PC-3 (cell line): ENCODE measurements at regions not wholly inside any gene's neighbourhood (a gene's known extent, or its start where the extent isn't known, plus 50 kb on each side); places are given as distances from the start of the nearest gene placed in this dataset.
"Not testable (repeated sequence)": the region's sequence is repeated elsewhere in the genome, so short reads cannot be mapped to it uniquely, and the experiment has no call there.

ENCODE experiments used
- EZH2 ChIP-seq: fragments of 300-600 bp; sonication (generic); IDR thresholded peaks from one replicate; pipeline ENCODE4 v1.6.1; 2017; ENCODE audit warnings: antibody characterized with exemption, mild to moderate bottlenecking, low read length; ENCODE audit not compliant: unreplicated experiment
- EZH2phosphoT487 ChIP-seq: fragments of 300-600 bp; sonication (generic); IDR thresholded peaks from 2 replicates; pipeline ENCODE4 v1.6.1; 2018; ENCODE audit warnings: mild to moderate bottlenecking, antibody characterized with exemption, low read length, borderline replicate concordance
- TF ChIP-seq, protein P1 (sequence below): fragments of 300-600 bp; sonication (generic); conservative IDR thresholded peaks from 2 replicates; pipeline ENCODE4 v1.5.1; 2017; ENCODE audit warnings: antibody characterized with exemption, low read depth, mild to moderate bottlenecking, low read length

GRCh38 chr3:195991986-195992385 lies 83.6 kb upstream of the TNK2 start:
- TF ChIP-seq, protein P1, sequence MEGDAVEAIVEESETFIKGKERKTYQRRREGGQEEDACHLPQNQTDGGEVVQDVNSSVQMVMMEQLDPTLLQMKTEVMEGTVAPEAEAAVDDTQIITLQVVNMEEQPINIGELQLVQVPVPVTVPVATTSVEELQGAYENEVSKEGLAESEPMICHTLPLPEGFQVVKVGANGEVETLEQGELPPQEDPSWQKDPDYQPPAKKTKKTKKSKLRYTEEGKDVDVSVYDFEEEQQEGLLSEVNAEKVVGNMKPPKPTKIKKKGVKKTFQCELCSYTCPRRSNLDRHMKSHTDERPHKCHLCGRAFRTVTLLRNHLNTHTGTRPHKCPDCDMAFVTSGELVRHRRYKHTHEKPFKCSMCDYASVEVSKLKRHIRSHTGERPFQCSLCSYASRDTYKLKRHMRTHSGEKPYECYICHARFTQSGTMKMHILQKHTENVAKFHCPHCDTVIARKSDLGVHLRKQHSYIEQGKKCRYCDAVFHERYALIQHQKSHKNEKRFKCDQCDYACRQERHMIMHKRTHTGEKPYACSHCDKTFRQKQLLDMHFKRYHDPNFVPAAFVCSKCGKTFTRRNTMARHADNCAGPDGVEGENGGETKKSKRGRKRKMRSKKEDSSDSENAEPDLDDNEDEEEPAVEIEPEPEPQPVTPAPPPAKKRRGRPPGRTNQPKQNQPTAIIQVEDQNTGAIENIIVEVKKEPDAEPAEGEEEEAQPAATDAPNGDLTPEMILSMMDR, result not testable (repeated sequence)
- TF ChIP-seq EZH2phosphoT487, EZH2: not testable (repeated sequence)
